Adrenal gland (tissue), 5 donors: ENCODE measurements at regions not wholly inside any gene's neighbourhood (a gene's known extent, or its start where the extent isn't known, plus 50 kb on each side); places are given as distances from the start of the nearest gene placed in this dataset.

Experiments used
- CTCF ChIP-seq, 6 experiments: fragments of 450-650 bp in 4 of 6; fragments of 200-600 bp in 2 of 6; sonication (generic) in 1 of 6; IDR thresholded peaks; 1 replicate in 5 of 6; 2 replicates in 1 of 6; pipeline versions ENCODE4 v1.5.1 to v1.8.0; 2016 to 2021; ENCODE audit warnings: antibody characterized with exemption in 6 of 6, mild to moderate bottlenecking in 2 of 6, moderate library complexity in 1 of 6
- POLR2A ChIP-seq, 2 donors: fragments of 450-650 bp; IDR thresholded peaks; one replicate each; pipeline ENCODE4 v1.6.1; 2017; ENCODE audit warnings: antibody characterized with exemption in 2 of 2, mild to moderate bottlenecking in 2 of 2, moderate library complexity in 1 of 2
- donor health status: DM: no; HTN: no; CAD: no.

- TF ChIP-seq CTCF (IDR thresholded peaks at IDR 0.05) (no peak), POLR2A (IDR thresholded peaks at IDR 0.05) (no peak)
Observed at GRCh38 chr1:232282498-232282897, 347.4 kb downstream of the SIPA1L2 start.
